ENCODE measurements at regions not wholly inside any gene's neighbourhood (a gene's known extent, or its start where the extent isn't known, plus 50 kb on each side); places are given as distances from the start of the nearest gene placed in this dataset.

DNA sequence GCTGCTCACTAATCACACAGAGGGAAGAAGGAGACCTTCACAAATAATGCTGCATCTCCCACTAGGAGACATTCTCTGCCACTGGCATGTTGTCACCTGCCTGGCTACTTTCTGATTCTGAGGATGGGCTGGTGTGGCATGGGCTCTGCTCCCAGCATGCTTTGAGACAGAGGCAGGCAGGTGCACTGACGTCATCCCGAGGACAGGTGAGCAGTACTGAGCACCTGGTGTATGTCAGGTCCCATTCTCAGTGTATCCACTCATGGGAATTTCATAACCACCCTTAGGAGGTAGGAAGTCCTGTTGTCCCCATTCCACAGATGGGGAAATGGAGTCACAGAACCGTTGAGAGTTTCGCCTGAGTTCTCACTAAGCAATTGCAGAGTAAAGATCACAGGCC lies 597.9 kb downstream of the VRK1 start:
- DNase-seq (ENCODE audit: low read depth), result no peak

DNA sequence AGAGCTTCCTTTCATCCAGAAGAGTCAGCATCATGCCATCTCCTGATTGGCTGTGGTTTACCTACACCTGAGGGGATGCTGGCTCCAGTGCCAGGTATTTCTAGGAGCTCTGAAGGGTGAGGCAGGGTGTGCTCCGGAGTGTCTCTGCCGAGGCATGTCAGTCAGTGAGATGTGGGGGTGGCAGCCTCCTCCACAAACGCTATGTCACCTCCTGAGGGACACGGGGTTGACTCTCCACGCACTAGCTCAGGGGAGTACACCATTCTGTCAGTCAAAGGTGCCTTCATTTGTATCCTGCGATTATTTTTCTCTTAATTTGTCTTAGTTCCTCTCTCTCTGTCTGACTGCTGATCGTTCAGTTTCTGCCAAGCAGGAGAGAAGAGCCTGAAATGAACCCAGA lies 604.5 kb downstream of the VRK1 start:
- DNase-seq (ENCODE audit: low read depth), result no peak

DNA sequence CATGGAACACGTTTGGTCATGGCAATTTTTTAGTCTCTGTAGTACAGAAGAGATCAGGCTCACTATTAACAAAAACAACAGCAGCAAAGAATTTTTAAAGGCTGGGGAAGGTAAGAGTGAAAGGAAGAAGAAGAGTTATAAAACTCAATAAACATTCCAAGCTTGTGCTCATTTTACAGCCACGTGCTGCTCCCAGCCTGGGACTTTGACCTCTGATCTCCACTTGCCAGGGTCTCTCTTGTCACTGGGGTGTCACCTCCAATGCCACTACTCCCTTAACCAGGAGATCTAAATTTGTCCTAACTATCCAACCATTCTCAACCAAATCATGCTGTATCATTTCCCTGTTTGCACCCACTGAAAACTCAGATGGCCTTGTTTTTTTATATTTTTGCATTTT lies 605.1 kb downstream of the VRK1 start:
- DNase-seq (ENCODE audit: low read depth), result no peak

DNA sequence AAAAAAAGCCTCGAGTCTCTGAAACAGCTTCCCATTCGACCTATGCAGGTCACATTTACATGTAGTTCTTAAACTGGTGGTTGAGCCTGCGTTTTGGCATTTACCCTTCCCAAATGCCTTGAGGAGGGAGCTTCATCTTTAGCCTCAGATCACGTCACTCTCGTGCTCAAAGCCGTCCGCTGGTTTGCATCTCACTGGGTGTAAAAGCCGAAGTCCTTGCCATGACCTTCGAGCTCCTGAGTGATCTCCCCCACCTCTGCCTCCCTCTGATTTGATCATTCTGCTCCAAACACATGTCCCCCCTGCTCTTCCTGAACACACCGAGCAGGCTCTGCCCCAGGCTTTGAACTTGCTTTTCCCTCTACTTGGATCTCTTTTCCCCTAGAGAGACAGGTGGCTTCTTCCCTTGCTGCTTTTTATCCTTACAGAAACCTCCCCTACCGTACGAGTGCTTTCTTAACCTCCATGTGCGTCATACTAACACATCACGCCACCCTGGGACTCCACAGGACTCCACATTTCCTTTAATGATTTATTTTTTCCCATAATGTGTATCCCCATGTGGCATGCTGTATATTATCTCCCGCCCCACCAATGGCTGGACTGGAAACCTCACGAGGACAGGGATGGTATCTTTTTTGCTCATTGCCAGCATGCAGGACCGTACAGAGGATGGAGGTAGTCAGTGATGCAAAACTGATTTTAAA lies 610.7 kb downstream of the VRK1 start:
- DNase-seq (ENCODE audit: low read depth), result no peak

DNA sequence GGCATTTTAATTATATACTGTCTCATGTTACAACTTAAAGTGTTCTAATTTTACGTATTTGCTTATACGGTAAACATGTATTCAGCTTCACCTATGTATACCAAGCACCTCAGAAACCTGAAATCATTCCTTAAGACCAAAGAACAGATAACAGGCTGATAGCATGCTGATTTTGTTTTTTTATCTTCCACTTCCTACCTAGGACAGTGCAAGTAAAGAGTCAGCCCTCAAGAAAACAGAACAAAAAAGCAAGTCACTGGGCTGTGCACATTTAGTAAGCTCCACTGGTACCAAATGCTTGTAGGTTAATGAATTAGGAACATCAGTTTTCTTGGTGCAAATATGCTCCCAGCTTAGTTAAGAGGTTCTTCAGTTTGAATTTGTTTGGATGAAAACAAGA lies 611.3 kb downstream of the VRK1 start:
- no peak for DNase-seq (ENCODE audit: low read depth)

DNA sequence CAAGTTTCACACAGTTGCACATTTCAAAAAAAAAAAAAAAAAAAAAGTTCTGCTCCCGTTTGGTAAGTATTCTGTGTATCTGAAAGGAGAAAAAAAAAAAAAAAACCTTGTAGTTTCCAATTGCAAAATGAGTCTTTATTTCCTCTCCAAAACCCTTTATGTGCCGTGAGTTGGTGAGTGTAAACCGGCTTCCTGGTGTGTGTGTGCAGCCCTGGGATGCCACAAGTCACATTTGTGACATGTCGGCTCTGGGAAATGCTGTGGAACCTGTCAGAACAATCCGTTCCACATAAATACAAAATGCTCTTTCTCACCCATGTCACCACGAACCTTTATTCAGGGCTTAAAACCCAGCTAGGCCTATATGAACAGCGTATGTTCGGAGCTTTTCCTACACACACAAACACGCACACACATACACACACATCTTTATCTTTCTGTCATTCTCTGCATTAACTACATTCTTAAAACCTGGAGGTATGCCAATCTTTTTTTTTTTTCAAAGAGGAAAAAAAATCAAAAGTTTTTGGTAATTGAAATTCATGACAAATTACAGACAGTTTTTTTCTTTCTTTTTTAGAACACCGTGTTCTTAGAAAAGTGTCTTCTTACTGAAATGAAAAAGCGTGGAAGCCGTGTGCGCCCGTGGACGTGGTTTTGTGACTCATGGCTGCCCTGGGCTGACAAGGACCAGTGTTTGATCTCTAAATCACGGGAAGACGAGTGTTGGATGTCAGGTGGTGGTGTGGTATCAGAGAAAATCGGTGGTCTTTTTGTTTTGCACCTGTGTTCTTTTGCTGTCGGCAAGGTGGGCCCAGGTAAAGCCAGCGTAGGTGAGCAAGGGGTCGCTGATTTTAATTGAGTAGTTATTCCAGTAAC lies 612.0 kb downstream of the VRK1 start:
- no peak for DNase-seq (ENCODE audit: low read depth)

DNA sequence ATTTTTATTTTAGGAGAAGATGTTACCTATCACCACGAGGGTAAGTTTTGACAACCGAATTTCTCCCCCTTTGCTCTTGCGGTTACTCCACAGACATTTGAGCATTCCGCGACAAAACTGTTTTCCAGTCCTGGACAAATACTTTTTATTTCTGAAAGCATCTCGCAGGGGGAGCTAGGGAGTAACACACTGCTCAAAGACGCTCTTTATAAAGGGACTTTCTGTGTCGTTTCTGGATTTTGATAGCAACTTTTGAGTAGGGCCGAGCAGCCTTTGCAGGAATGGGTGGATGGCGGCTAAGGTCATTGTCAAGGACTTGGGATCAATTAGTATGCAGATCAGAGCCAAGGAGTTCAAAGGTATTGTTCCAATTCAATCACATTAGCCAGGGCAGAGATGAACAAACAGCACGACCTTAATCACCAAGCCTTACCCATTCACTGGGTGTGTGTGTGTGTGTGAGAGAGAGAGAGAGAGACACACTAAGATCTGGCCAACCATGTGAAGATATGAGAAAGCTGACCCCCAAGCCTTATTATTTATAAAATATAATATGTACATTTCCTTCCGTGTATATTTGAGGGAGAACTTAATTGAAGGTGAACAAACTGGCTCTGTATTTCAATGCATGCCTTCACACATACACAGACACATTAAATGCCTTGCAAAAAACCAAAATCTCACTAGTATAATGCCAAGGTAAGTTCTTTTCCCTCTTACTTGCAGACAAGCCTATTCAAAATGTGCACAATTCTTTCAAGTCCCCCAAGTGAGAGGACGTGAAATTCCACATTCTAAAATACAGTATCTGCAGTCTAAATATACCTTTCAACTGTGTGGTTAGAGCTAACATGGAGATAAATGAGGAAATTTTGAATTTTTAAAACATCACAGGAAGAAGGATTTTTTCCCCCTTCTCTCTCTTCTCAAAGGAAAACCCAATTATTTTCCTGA lies 613.8 kb downstream of the VRK1 start:
- DNase-seq (ENCODE audit: low read depth), result no peak

DNA sequence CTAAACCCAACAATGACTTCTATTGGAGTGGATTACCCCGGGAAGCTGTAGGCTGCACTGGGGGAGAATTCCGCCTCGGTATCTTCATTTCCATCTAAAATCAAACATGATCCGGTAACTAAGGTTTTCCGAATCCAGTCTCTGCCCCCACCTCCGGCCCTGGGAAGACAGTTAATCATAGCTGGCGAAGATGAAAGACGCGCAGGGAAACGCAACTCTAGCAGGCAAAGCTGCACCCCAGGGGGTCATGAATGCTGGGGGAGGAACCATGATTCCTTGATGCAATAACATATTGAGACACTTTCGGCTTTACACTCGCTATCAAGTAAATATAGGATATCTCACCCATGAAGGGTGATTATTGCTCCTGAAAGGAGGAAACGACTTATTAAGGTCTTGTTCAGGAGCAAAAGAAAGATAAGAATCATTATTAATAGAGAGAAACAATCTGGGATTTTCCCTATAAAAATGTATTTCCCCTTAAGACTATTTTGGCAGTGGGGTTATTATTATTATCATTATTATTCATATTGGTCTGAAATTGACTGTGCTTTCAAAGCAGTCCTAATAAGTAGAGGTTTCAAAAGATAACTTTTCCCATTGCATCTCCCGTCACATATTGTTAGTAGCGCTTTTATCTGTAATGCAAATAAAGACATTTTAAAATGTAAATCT lies 614.9 kb downstream of the VRK1 start:
- DNase-seq (ENCODE audit: low read depth), result no peak

DNA sequence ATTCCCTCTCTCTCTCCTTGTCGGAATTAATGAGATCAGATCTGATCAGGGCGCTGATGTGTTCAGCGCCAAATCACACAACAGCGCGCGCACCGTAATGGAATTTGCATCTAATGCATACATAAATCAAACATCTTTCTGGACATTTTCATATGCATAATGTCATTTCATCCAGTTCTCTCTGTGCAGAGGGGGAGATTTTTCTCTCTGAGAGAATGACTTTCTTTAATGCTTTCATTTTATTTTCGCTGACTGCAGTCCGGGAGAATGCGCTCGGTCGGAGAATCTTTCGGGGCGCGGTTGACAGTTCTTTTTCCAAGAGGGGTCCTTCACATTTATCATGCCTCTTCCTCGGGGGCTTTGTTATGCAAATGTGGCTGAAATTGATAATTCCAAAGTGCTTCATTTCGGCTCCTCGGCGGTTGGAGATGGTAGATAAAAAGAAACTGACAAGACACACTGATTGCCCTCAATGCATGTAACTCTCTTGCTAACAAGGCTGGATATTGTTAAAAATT lies 615.9 kb downstream of the VRK1 start:
- DNase-seq (ENCODE audit: low read depth), result no peak

DNA sequence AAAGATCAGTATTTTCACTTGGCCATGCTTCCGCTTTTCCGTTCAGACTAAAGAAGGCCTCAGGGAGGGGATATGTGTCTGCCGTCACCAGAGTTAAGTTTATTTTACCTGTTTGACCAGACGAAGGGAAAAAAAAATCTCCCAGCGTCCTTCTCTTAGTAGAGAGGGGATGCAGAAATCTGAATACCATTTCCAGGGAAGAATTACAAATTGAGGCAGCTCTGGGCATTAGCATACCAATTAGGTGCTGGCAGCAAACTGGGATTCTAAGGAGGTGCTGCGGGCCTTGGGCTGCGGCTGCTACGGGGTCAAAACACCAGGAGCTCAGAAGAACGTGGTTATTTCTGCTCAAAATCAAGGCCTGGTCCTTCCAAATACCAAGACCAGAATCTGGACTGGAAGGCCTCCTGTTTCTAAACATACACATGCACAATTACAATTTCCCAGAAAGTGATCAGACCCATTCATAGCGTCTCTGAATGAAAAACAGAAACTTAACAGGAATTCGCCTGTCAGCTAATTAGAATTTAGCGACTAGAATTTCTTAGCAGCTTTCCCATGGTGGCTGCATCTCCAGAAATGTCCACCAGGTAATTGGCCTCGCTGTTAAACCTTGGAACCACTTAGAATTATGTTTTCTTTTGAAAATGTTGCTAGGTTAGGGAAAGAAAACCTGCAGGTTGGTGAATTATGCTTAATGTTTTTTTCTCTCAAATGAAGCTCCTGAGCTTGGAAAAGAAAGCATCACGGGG lies 617.0 kb downstream of the VRK1 start:
- no peak for DNase-seq (ENCODE audit: low read depth)

DNA sequence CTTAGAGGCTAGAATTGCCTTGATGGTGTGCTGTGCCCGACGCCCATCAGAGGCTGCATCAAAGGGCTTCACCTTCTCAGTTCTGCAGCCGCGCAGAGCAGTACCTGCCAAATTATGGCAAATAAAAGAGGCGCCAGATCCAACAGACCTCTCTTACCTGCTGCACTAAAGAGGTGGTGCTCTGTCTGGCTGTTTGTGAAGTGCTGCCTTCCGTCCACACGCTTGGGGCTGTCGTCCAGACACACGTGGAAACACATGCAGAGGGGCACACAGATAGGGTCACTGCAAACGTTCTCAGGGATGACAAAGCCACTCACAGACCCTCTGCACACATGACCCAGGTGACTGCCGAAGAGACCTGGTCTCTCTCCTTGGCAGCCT lies 617.5 kb downstream of the VRK1 start:
- DNase-seq (ENCODE audit: low read depth), result no peak

DNA sequence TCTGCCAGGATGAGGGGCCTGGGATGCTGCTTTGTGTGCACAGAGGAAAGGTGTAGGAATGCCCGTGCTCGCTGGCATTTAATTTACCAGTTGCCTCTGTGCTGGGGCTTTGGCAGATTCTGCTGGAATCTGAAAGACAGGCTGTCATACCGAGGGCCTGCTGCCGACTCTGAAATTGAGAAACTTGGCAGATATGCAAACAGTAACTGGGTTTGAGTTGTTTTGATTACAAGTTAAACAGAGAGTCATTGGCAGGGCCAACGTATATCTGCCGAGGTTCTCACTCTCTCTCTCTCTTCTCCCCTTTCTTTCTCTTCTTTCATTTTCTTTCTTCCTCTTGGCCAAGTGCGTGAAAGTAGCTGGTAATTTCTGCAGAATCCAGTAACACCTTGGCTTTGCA lies 618.7 kb downstream of the VRK1 start:
- no peak for DNase-seq (ENCODE audit: low read depth)

DNA sequence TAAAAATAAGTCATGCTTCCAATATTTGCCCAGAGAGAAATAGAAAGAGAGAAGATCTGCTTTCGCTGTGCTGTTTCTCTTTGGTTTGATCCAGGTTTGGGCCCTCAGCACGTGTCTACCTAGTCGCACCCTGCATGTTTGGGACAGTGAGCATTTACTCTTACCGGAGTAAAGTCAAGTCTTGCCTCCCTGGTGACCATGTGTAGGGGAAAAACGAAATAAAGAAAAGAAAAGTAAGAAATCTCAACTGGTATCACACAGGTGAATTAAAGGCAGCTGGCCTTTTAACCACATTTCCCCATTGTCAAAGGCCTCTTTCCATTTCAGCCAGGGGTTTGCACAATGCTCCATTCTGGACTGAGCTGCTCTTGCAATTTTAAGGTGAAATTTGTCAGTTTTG lies 619.4 kb downstream of the VRK1 start:
- DNase-seq (ENCODE audit: low read depth), result no peak

DNA sequence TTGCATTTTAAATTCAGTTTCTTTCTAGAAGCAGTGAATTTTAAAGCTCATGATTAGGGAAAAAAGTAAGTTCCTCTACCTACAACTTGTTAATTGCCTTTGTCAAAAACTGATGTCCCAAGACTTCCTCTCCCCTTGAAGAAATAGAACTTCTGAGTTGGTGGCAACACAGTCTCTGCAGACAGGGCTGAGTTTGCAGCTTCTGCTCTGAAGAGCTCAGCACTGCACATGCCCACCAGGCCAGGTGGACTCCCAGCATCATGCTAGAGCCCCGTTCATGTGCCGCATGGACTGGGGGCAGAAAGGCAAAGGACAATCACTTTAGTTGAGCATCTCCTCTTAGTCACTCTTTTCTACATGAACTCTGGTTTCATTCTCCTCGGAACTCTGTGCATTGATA lies 620.1 kb downstream of the VRK1 start:
- no peak for DNase-seq (ENCODE audit: low read depth)

DNA sequence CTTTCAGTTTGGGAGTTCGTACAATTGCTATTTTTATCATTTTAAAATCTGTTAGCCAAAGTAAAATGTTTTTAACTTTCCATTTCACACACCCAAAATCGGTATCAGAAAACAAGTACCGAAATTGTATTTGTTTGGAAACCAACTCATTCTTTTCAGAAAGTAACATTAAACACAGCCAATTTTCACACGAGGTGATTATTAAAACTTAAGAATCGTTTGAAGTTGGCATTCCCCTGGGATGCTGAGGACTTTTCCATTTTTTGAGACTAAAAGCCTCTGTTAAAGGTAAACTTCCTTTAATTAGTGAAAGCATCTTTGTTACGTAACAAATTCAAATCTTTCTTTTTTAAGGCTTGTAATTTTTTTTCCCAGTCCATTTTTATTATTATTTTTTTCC lies 623.0 kb downstream of the VRK1 start:
- no peak for DNase-seq (ENCODE audit: low read depth)

DNA sequence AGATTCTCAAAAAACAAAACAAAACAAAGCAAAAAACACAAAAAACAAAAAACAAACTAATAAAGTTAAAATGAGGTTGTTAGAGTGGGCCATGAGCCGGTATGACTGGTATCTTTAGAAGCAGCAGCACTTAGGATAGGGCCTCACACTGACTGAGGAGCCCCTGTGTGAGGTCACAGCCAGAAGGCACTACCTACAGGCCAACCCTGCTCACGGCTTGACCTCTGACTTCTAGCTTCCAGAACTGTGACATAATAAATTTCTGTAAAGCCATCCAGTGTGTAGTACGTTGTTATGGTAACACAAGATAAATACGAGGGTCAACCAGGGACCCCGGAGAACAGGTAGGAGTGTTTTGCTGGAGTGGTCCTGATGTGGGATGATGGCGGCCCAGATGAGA lies 629.6 kb downstream of the VRK1 start:
- no peak for DNase-seq (ENCODE audit: low read depth)

DNA sequence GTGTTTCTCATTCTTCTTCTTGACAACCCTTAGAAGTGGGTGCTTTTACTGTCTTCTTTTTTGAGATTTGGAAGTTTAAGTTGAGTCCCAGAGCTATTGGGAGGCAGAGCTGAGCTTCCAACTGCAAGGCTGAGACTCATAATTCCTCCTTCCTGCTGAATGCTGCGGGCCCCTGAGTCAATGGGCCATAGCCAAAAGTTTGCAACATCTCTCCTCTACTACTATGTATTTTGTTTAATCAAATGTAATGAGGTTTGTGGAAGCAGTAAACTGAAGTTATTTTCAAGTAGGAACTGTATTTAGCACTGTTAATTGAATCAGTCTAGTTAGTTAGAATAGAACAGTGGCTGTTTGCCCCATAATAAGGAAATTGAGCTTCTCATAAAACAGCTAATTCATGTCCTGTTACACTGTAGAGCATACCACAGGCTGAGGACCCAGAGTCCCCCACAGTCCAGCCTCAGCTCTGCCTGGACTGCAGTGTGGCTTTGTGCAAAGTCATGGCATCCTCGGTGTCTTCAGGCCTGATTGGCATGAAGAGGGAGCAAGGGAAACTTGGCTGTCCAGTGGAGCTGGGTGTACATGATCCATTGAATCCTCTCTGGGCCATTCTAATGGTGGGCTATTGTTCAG lies 631.7 kb downstream of the VRK1 start:
- no peak for DNase-seq (ENCODE audit: low read depth)

DNA sequence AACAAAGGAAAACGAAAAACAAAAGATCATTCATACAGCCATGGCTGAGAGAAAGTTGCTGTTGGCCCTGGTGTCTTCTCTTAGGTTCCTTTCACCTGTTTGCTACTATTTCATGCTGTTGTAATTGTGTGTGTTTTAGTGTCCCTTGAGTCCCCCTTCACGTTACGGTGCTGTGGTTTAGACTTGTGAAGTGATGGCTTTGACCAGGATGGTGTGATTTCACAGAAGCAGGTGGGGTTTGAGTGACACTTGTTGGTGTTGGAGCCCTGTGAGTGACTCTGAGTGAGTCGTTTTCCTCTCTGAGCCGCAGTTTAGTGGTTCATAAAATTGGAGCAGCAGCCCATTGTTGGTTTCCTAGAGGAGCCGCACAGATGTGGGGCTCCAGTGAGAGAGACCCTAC lies 635.4 kb downstream of the VRK1 start:
- DNase-seq (ENCODE audit: low read depth), result no peak

DNA sequence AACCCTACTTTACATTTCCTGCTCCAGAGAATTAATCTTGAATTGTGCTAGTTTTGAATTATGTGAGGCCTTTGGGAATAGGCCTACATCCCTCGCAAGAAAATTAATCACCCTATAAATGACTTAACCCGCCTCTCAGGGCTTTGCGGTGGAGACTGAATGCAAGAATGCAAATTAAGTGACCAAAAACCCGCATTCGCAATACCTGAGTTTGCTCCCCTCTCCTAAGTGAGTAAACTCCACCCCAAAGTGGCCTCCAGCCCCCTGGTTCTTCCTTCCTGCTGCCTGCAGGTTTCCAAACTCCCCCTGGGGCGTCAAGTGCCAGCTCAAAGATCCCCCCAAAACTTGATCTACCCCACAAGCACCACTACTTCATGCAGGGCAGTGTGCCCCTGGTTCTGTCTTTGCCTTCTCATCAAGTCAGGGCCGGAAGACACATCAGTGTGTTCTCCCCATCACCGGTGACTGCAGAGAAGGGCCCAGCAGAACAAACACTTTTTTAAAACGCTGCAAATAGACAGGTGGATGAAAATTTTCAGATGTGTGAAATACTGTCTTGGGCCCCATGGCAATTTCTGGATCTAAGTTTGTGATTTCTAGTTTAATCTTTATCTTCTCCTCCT lies 644.7 kb downstream of the VRK1 start:
- DNase-seq (ENCODE audit: low read depth), result no peak

DNA sequence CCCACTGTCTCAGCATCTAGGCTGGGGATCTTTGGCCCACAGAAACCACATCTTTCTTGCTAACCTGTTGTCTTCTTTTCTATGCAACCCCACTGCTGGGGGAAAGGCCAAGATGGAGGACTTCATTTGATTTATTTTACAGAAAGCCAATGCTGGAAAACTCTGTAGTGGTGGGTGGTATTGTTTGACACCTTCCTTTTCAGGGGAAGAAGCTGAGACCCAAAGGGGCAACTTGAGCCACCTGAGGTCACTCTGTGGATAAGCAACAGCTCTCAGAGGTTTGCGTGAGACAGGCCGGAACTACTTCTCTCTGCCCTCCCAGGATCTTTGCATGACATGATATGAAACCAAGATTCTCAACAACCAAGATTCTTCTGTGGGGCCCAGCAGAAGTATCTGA lies 645.2 kb downstream of the VRK1 start:
- no peak for DNase-seq (ENCODE audit: low read depth)
